Activated CD4-positive, alpha-beta memory T cell treated with anti-CD3 and anti-CD28 coated beads for 36 hours (primary cell): ENCODE measurements at regions not wholly inside any gene's neighbourhood (a gene's known extent, or its start where the extent isn't known, plus 50 kb on each side); places are given as distances from the start of the nearest gene placed in this dataset.

Source experiments
- CTCF ChIA-PET: fragments of 350-600 bp; sonication (Branson Sonifier 250); formaldehyde crosslinking; loops from one replicate; lab custom pipeline; 2021; ENCODE audit warnings: antibody characterized with exemption, inconsistent platforms; lab: Charles Lee
- POLR2A ChIA-PET: fragments of 350-600 bp; sonication (Branson Sonifier 250); formaldehyde crosslinking; loops from one replicate; lab custom pipeline; 2021; ENCODE audit warnings: antibody characterized with exemption; lab: Charles Lee
- DNase-seq: peaks from one replicate; pipeline ENCODE4 v3.0.0-alpha.2; 2020
- H3K27ac Mint-ChIP-seq: one replicate; pipeline ENCODE4 v1.8.0; 2021; ENCODE audit warnings: mixed read lengths
- H3K27me3 Mint-ChIP-seq: one replicate; pipeline ENCODE4 v1.8.0; 2021; ENCODE audit warnings: mixed read lengths
- H3K36me3 Mint-ChIP-seq: one replicate; pipeline ENCODE4 v1.8.0; 2021; ENCODE audit warnings: mixed read lengths
- H3K4me1 Mint-ChIP-seq: one replicate; pipeline ENCODE4 v1.8.0; 2021; ENCODE audit warnings: low read depth, mixed read lengths
- H3K4me3 Mint-ChIP-seq: one replicate; pipeline ENCODE4 v1.8.0; 2021; ENCODE audit warnings: mild to moderate bottlenecking, mixed read lengths
- H3K9me3 Mint-ChIP-seq: one replicate; pipeline ENCODE4 v1.8.0; 2021; ENCODE audit warnings: mixed read lengths
- intact Hi-C: fragments of 100-400 bp; cut with micrococcal nuclease; formaldehyde crosslinking; loops from one replicate; pipeline ENCODE4 v1.15.1; 2023

DNA sequence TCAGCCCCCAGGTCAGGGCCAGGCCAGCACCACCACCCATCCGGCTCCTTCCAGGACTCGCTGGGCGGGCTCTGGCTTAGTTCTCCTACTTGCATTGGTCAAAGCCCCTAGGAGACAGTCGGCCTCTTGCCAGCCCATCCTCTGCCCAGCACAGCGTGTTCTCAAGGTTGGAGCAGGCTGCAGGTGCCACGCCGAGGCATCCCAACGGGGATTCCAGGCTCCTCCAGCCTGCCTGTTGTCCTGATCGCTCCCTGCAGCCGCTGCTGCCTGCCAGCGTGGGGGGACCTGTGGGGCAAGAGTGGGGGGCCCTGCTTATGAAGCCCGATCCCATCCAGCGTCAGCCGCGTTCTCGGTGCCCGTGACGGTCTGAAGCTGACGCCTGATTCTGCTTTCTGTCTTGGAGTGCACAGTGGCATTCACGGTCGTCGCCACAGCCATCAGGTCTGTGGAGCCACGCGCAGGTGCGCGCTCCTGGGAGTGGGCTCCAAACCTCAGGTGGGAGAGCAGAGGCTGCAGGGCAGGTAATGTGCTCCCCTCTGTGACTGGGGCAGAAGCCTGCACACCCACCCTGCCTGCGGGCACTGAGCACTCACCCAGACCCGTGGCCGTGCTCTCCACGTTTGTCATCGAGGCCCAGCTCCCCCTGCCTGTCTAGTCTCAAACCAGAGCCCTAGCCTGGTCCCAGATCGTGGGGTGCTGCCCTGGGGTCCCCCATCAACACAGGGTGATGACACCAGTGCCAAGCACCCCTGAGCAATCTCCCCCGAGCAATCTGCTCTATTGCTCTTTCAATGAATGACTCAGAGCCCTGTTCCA lies 991.6 kb downstream of the BRD1 start:
- CTCF ChIA-PET: no interaction called here
- POLR2A ChIA-PET: no interaction called here
- H3K4me1 Mint-ChIP-seq: no peaks in the 10 kb centered on the region

DNA sequence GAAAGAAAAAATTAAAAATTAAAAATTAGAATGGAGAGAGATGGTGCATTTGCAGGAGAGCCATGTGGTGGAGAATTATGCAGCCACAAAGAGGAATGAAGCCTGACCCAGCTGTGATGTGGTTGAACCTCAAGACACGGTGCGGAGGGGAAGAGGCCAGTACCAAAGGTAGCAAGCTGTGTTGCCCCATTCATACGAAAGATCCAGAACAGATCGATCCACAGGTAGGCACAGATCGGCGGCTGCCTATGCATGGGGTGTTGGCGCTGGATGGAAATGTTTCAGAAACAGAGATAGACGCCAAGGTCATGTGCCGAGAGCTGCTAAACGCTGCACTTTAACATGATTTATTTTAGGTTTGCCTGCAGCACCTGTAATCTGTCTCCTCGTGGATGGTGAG lies 992.3 kb downstream of the BRD1 start:
- CTCF ChIA-PET: no interaction called here
- POLR2A ChIA-PET: no interaction called here
- peaks cover 7% of the 10 kb centered on the region for H3K36me3 Mint-ChIP-seq
- H3K9me3 Mint-ChIP-seq: peaks cover 27% of the 10 kb centered on the region
- intact Hi-C loops: no loop called here
- DNase-seq: no peak
- H3K27ac Mint-ChIP-seq: no peak overlapping the region
- no peak overlapping the region for H3K4me3 Mint-ChIP-seq
- H3K4me1 Mint-ChIP-seq: no peaks in the 10 kb centered on the region
- peaks cover 11% of the 10 kb centered on the region for H3K27me3 Mint-ChIP-seq

More for the DNA sequence above, 991.6 kb downstream of the BRD1 start:
- peaks cover 7% of the 10 kb centered on the region for H3K36me3 Mint-ChIP-seq
- intact Hi-C loops: no loop called here
- no peak overlapping the region for H3K27ac Mint-ChIP-seq
- peaks cover 11% of the 10 kb centered on the region for H3K27me3 Mint-ChIP-seq
- H3K4me3 Mint-ChIP-seq: no peak overlapping the region
- no peak for DNase-seq
- H3K9me3 Mint-ChIP-seq: peaks cover 27% of the 10 kb centered on the region

DNA sequence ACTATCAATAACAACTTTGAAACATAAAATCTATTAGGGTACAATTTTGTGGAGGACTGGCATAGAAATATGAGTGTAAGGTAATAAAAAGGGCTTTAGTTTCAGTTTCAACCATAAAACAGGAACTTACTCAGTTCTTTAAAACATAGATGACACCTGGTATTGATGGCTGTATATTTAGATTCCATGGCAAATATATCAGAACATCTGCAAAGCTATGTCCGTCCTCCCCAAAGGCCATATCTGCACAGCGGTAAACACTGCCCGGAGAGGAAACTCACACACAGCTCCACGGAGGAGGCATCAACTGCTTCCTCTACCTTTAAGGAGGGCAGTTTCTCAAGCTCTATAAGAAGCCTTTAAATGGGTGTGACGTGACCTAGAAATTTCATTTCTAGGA lies 993.3 kb downstream of the BRD1 start:
- Mint-ChIP-seq H3K4me1 (no peaks in the 10 kb centered on the region), H3K27ac (no peak overlapping the region), H3K4me3 (no peak overlapping the region), H3K27me3 (peaks cover 11% of the 10 kb centered on the region), H3K9me3 (peaks cover 27% of the 10 kb centered on the region), H3K36me3 (peaks cover 7% of the 10 kb centered on the region)
- intact Hi-C loops: no loop called here
- ChIA-PET POLR2A (no interaction called here), CTCF (no interaction called here)
- DNase-seq: no peak

- peak; percentile 65 for DNase-seq
- H3K27me3 Mint-ChIP-seq: peaks cover 11% of the 10 kb centered on the region
- H3K4me1 Mint-ChIP-seq: no peaks in the 10 kb centered on the region
These were observed 995.1 kb downstream of the BRD1 start for GRCh38 chr22:48832592-48832991.

GRCh38 chr22:48829908-48830307 lies 997.8 kb downstream of the BRD1 start:
- H3K27ac Mint-ChIP-seq: no peak overlapping the region
- intact Hi-C loops: no loop called here

More at GRCh38 chr22:48832592-48832991, 995.1 kb downstream of the BRD1 start:
- intact Hi-C loops: no loop called here
- CTCF ChIA-PET: no interaction called here
- H3K9me3 Mint-ChIP-seq: peaks cover 20% of the 10 kb centered on the region
- no peak overlapping the region for H3K4me3 Mint-ChIP-seq
- no peak overlapping the region for H3K27ac Mint-ChIP-seq
- peaks cover 7% of the 10 kb centered on the region for H3K36me3 Mint-ChIP-seq
- POLR2A ChIA-PET: no interaction called here

GRCh38 chr22:48828688-48829087 lies 999.0 kb downstream of the BRD1 start:
- POLR2A ChIA-PET: no interaction called here

More at GRCh38 chr22:48829908-48830307, 997.8 kb downstream of the BRD1 start:
- POLR2A ChIA-PET: no interaction called here
- DNase-seq: no peak
- H3K9me3 Mint-ChIP-seq: peaks cover 12% of the 10 kb centered on the region
- peaks cover 14% of the 10 kb centered on the region for H3K27me3 Mint-ChIP-seq
- H3K4me3 Mint-ChIP-seq: no peak overlapping the region
- CTCF ChIA-PET: no interaction called here
- H3K4me1 Mint-ChIP-seq: no peaks in the 10 kb centered on the region
- peaks cover 7% of the 10 kb centered on the region for H3K36me3 Mint-ChIP-seq

DNA sequence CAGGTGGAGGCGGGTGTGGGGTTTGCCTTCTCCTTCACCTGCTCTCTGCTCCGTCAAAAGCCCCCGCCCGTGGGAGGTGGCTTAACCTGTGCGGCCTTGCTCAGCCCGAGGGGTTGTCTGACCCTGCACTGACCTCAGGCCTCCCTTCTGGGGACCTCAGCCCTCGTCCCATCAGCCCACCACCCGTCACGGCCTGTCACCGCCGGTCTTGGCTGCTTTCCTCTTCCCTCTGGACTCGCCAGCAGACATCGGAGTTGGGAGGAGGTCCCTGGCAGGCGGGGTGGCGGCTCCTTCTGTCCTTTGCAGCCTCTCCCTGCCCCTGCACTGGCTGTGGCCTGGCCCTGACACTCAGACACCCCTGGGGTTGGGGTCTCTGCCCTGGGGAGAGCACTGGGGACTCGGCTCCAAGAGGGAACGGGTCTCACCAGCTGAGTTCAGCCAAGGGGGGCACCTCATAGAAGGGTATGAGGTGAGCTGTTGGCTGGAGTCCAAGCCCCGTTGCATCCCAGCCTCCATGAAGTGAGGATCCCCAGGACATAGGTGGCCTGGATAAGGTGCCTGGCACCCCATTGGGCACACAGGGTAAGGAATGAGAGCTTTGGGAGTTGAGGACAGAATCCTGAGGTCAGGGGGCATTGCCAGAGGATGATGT lies 999.6 kb downstream of the BRD1 start:
- H3K4me3 Mint-ChIP-seq: no peak overlapping the region
- no peaks in the 10 kb centered on the region for H3K4me1 Mint-ChIP-seq
- H3K36me3 Mint-ChIP-seq: peaks cover under 1% of the 10 kb centered on the region
- ChIA-PET POLR2A (no interaction called here), CTCF (no interaction called here)
- no peak overlapping the region for H3K27ac Mint-ChIP-seq
- intact Hi-C loops: no loop called here
- DNase-seq: no peak
- peaks cover 8% of the 10 kb centered on the region for H3K27me3 Mint-ChIP-seq
- H3K9me3 Mint-ChIP-seq: peaks cover 5% of the 10 kb centered on the region

More at GRCh38 chr22:48828688-48829087, 999.0 kb downstream of the BRD1 start:
- DNase-seq: no peak
- Mint-ChIP-seq H3K27ac (no peak overlapping the region), H3K36me3 (peaks cover 7% of the 10 kb centered on the region), H3K9me3 (peaks cover 12% of the 10 kb centered on the region), H3K4me1 (no peaks in the 10 kb centered on the region), H3K4me3 (no peak overlapping the region), H3K27me3 (peaks cover 15% of the 10 kb centered on the region)
- intact Hi-C loops: no loop called here
- CTCF ChIA-PET: no interaction called here

- Mint-ChIP-seq H3K36me3 (no peaks in the 10 kb centered on the region), H3K9me3 (no peaks in the 10 kb centered on the region), H3K27ac (no peak overlapping the region), H3K4me3 (no peak overlapping the region), H3K4me1 (no peaks in the 10 kb centered on the region), H3K27me3 (peaks cover 7% of the 10 kb centered on the region)
- ChIA-PET POLR2A (no interaction called here), CTCF (no interaction called here)
- intact Hi-C loops: no loop called here
- no peak for DNase-seq
These were observed 1000.3 kb downstream of the BRD1 start for GRCh38 chr22:48827268-48827846.

DNA sequence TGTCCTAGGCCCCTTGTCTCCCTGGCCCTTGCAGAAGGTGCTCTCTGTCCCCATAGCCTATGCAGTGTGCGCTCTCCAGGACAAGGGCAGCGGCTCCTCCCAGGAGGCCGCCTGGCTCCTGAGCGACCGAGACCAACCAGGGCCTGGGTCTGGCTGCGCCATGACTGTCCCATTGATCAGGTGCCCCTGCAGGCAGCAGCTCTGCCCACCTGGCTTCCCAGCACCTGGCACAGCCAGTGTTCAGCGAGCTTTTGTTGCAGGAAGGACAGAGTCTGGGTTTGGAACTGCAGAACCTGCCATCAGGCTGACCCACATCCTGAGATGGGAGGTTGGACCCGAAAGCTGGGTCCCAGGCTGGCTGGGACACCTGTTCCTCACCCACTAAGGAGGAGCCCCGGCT lies 1001.1 kb downstream of the BRD1 start:
- Mint-ChIP-seq H3K4me1 (no peaks in the 10 kb centered on the region), H3K27ac (no peak overlapping the region), H3K4me3 (no peak overlapping the region), H3K9me3 (no peaks in the 10 kb centered on the region), H3K36me3 (no peaks in the 10 kb centered on the region), H3K27me3 (peaks cover 7% of the 10 kb centered on the region)
- ChIA-PET POLR2A (no interaction called here), CTCF (no interaction called here)
- intact Hi-C loops: no loop called here
- DNase-seq: no peak

GRCh38 chr22:48825802-48826520 lies 1001.7 kb downstream of the BRD1 start:
- CTCF ChIA-PET: no interaction called here
- no peaks in the 10 kb centered on the region for H3K4me1 Mint-ChIP-seq
- intact Hi-C loops: no loop called here

GRCh38 chr22:48824712-48825651 lies 1002.7 kb downstream of the BRD1 start:
- Mint-ChIP-seq H3K27me3 (peaks cover 7% of the 10 kb centered on the region), H3K4me3 (no peak overlapping the region), H3K4me1 (no peaks in the 10 kb centered on the region), H3K36me3 (no peaks in the 10 kb centered on the region), H3K9me3 (no peaks in the 10 kb centered on the region), H3K27ac (no peak overlapping the region)
- no peak for DNase-seq
- intact Hi-C loops: no loop called here
- CTCF ChIA-PET: no interaction called here
- POLR2A ChIA-PET: no interaction called here

More at GRCh38 chr22:48825802-48826520, 1001.7 kb downstream of the BRD1 start:
- POLR2A ChIA-PET: no interaction called here
- Mint-ChIP-seq H3K9me3 (no peaks in the 10 kb centered on the region), H3K27me3 (peaks cover 7% of the 10 kb centered on the region), H3K4me3 (no peak overlapping the region), H3K36me3 (no peaks in the 10 kb centered on the region), H3K27ac (no peak overlapping the region)
- DNase-seq: no peak
